ENCODE measurements at regions not wholly inside any gene's neighbourhood (a gene's known extent, or its start where the extent isn't known, plus 50 kb on each side); places are given as distances from the start of the nearest gene placed in this dataset.

- TF ChIP-seq CTCF (IDR thresholded peaks at IDR 0.05), result no peak
- TF ChIP-seq POLR2A (IDR thresholded peaks at IDR 0.05), result no peak
- TF ChIP-seq POLR2AphosphoS5 (IDR thresholded peaks at IDR 0.05; ENCODE audit: insufficient read depth in 1 of 2, low read depth in 1 of 2), result no peak
These were observed 78.4 kb upstream of the SLC22A23 start for GRCh38 chr6:3535033-3535775.
